Uterus (tissue), 3 donors: ENCODE measurements at regions not wholly inside any gene's neighbourhood (a gene's known extent, or its start where the extent isn't known, plus 50 kb on each side); places are given as distances from the start of the nearest gene placed in this dataset.

Experiments
- DNase-seq, 2 donors: peaks; one replicate each; pipeline ENCODE4 v3.0.0-alpha.2; 2019 to 2020
- H3K27ac ChIP-seq, 2 donors: fragments of 200-600 bp; sonication (generic); 1 replicate in 1 of 2; 2 replicates in 1 of 2; pipeline ENCODE4 v1.5.1; 2016 to 2018
- H3K27me3 ChIP-seq, 2 donors: fragments of 200-600 bp; sonication (generic); one replicate each; pipeline ENCODE4 v1.5.1; 2018 to 2019; ENCODE audit warnings: control low read depth in 1 of 2
- H3K36me3 ChIP-seq, 2 donors: fragments of 200-600 bp; sonication (generic); one replicate each; pipeline ENCODE4 v1.5.1; 2019; ENCODE audit warnings: control low read depth in 1 of 2
- H3K4me1 ChIP-seq, 2 donors: fragments of 200-600 bp; sonication (generic); one replicate each; pipeline ENCODE4 v1.5.1; 2018 to 2019; ENCODE audit warnings: control low read depth in 1 of 2
- H3K4me3 ChIP-seq, 2 donors: fragments of 200-600 bp; sonication (generic); 1 replicate in 1 of 2; 2 replicates in 1 of 2; pipeline ENCODE4 v1.5.1; 2018 to 2019; ENCODE audit warnings: mild to moderate bottlenecking in 1 of 2
- H3K9me3 ChIP-seq, 2 donors: fragments of 200-600 bp; sonication (generic); one replicate each; pipeline ENCODE4 v1.5.1; 2019; ENCODE audit warnings: control low read depth in 1 of 2
- CTCF ChIP-seq, 4 experiments: fragments of 200-600 bp in 2 of 4; fragments of 450-650 bp in 2 of 4; sonication (generic) in 2 of 4; IDR thresholded peaks; one replicate each; pipeline ENCODE4 v1.5.1; 2016 to 2019; ENCODE audit warnings: antibody characterized with exemption in 4 of 4, mild to moderate bottlenecking in 2 of 4, moderate library complexity in 1 of 4
- POLR2A ChIP-seq, 2 donors: fragments of 450-650 bp; IDR thresholded peaks; one replicate each; pipeline ENCODE4 v1.6.1; 2016; ENCODE audit warnings: antibody characterized with exemption in 2 of 2, mild to moderate bottlenecking in 1 of 2, moderate library complexity in 1 of 2
- intact Hi-C: fragments of 100-400 bp; cut with DNase I; formaldehyde crosslinking; loops from one replicate; pipeline ENCODE4 v1.15.1; 2023; ENCODE audit warnings: low total_unique reads
- donor health status: DM: yes; HTN: yes; CAD: no.

- no peak overlapping the region for H3K27ac ChIP-seq
- no peak for DNase-seq
Measured at GRCh38 chr2:16323551-16324543, 341.8 kb downstream of the CYRIA start.

GRCh38 chr2:16323126-16323520 lies 342.5 kb downstream of the CYRIA start:
- Histone ChIP-seq H3K27ac (no peak overlapping the region), H3K36me3 (no peaks in the 10 kb centered on the region), H3K4me3 (no peak overlapping the region), H3K9me3 (no peaks in the 10 kb centered on the region), H3K4me1 (no peaks in the 10 kb centered on the region), H3K27me3 (no peaks in the 10 kb centered on the region)
- intact Hi-C loops = no loop called here
- TF ChIP-seq POLR2A (IDR thresholded peaks at IDR 0.05) (no peak), CTCF (IDR thresholded peaks at IDR 0.05) (no peak)
- DNase-seq = no peak

More at GRCh38 chr2:16323551-16324543, 341.8 kb downstream of the CYRIA start:
- intact Hi-C loops = no loop called here
- no peaks in the 10 kb centered on the region for H3K36me3 ChIP-seq
- TF ChIP-seq POLR2A (IDR thresholded peaks at IDR 0.05) (no peak), CTCF (IDR thresholded peaks at IDR 0.05) (no peak)
- no peaks in the 10 kb centered on the region for H3K9me3 ChIP-seq
- H3K4me3 ChIP-seq = no peak overlapping the region
- no peaks in the 10 kb centered on the region for H3K4me1 ChIP-seq
- H3K27me3 ChIP-seq = no peaks in the 10 kb centered on the region

GRCh38 chr2:16322308-16323125 lies 343.1 kb downstream of the CYRIA start:
- no peaks in the 10 kb centered on the region for H3K4me1 ChIP-seq

GRCh38 chr2:16321872-16322271 lies 343.8 kb downstream of the CYRIA start:
- H3K27ac ChIP-seq = no peak overlapping the region
- DNase-seq = no peak
- intact Hi-C loops = no loop called here
- H3K9me3 ChIP-seq = no peaks in the 10 kb centered on the region
- TF ChIP-seq CTCF (IDR thresholded peaks at IDR 0.05) (no peak), POLR2A (IDR thresholded peaks at IDR 0.05) (no peak)
- H3K4me1 ChIP-seq = no peaks in the 10 kb centered on the region
- H3K27me3 ChIP-seq = no peaks in the 10 kb centered on the region
- no peaks in the 10 kb centered on the region for H3K36me3 ChIP-seq
- no peak overlapping the region for H3K4me3 ChIP-seq

More at GRCh38 chr2:16322308-16323125, 343.1 kb downstream of the CYRIA start:
- no peak overlapping the region for H3K27ac ChIP-seq
- DNase-seq = no peak
- H3K9me3 ChIP-seq = no peaks in the 10 kb centered on the region
- TF ChIP-seq POLR2A (IDR thresholded peaks at IDR 0.05) = no peak
- no peak for TF ChIP-seq CTCF (IDR thresholded peaks at IDR 0.05)
- intact Hi-C loops = no loop called here
- H3K36me3 ChIP-seq = no peaks in the 10 kb centered on the region
- no peaks in the 10 kb centered on the region for H3K27me3 ChIP-seq
- H3K4me3 ChIP-seq = no peak overlapping the region

- Histone ChIP-seq H3K36me3 (no peaks in the 10 kb centered on the region), H3K4me1 (no peaks in the 10 kb centered on the region), H3K9me3 (no peaks in the 10 kb centered on the region), H3K4me3 (no peak overlapping the region), H3K27me3 (no peaks in the 10 kb centered on the region), H3K27ac (no peak overlapping the region)
- TF ChIP-seq CTCF (IDR thresholded peaks at IDR 0.05) = no peak
- no peak for TF ChIP-seq POLR2A (IDR thresholded peaks at IDR 0.05)
- no peak for DNase-seq
- intact Hi-C loops = no loop called here
Measured at GRCh38 chr2:16321256-16321655, 344.4 kb downstream of the CYRIA start.
